C4-2B (cell line): ENCODE measurements at regions not wholly inside any gene's neighbourhood (a gene's known extent, or its start where the extent isn't known, plus 50 kb on each side); places are given as distances from the start of the nearest gene placed in this dataset.
"Not testable (repeated sequence)": the region's sequence is repeated elsewhere in the genome, so short reads cannot be mapped to it uniquely, and the experiment has no call there.

Experiments used
- H3K27ac ChIP-seq: fragments of 450-650 bp; 2 replicates; pipeline ENCODE4 v1.5.1; 2017
- ZFX ChIP-seq: fragments of 450-650 bp; IDR thresholded peaks from 2 replicates; pipeline ENCODE4 v1.6.1; 2017
- TF ChIP-seq, protein P1 (sequence below): fragments of 450-650 bp; conservative IDR thresholded peaks from 2 replicates; pipeline ENCODE4 v1.5.1; 2017; ENCODE audit warnings: mild to moderate bottlenecking

DNA sequence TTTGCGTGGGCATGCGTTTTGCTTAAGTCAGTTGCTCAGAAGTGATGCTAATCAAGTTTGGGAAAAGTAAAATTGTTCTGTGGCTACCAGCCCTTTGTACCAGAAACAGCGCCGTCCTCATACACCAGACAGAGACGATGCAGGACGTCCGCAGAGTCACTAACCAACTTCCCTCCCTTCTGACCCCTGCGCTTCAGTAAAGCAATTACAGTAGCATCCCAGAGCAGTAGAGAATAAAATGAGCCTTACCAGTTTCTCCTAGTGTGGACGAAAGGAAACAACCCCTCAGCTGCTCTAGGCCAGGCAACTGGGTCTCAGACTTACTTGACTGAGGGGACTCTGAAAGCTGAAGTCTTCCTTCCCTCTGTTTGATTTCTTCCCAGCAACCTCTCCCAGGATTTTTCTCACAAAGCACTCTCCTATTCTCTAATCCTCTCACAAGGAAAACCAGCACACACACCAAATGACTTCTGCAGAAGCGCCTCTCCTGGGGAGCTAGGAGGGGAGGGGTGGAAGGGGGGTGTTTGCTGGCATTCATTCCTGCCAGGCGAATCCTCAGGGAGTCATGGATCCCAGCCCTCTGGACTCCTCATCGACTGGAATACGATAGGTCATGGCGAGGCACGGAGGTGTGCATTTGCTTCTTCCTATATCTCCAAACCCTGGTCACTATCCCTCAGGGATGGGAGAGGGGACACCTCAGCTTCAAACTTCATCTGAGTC is 56.0 kb upstream of the MID1 start:
- H3K27ac ChIP-seq = no peak overlapping the region
- TF ChIP-seq ZFX = no peak
- TF ChIP-seq, protein P1, sequence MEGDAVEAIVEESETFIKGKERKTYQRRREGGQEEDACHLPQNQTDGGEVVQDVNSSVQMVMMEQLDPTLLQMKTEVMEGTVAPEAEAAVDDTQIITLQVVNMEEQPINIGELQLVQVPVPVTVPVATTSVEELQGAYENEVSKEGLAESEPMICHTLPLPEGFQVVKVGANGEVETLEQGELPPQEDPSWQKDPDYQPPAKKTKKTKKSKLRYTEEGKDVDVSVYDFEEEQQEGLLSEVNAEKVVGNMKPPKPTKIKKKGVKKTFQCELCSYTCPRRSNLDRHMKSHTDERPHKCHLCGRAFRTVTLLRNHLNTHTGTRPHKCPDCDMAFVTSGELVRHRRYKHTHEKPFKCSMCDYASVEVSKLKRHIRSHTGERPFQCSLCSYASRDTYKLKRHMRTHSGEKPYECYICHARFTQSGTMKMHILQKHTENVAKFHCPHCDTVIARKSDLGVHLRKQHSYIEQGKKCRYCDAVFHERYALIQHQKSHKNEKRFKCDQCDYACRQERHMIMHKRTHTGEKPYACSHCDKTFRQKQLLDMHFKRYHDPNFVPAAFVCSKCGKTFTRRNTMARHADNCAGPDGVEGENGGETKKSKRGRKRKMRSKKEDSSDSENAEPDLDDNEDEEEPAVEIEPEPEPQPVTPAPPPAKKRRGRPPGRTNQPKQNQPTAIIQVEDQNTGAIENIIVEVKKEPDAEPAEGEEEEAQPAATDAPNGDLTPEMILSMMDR = no peak

DNA sequence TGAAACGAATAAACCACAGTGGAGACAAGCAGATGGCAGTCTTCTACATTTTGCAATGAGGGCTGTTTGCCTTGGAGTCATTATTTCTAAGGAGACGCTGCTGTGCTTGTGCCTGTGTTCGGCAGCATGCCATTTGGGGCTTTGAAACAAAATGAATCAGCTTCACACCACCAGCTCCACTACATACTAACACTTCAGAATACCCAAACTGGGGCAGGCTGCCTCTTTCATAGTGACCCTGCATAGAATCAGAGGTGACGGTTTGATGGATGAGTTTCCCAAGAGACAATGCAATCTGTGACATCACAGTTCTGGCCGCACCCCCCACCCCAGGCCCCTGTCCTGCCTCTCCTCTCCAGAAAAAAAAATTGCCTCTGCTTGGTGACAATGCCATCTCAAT is 57.1 kb upstream of the MID1 start:
- TF ChIP-seq, protein P1 = no peak
- TF ChIP-seq ZFX = no peak
- H3K27ac ChIP-seq = no peak overlapping the region

DNA sequence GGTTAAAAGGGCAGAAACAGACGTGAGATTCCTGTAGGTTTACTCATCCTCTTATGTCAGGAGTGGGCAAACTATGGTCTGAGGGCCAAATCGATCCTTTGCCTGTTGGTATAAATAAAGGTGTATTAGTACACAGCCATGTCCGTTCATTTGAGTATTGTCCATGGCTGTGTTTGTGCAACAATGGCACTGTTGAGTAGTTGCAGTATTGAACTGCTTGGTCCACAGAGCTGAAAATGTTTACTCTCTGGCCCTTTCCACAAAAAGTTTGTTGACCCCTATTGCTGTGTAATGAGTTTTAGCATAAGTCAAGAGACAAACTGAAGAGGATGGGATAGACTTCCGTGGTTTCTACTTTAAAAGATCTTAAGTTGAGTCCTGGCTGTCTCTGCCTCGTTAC is 59.0 kb upstream of the MID1 start:
- TF ChIP-seq, protein P1 = no peak
- no peak for TF ChIP-seq ZFX
- H3K27ac ChIP-seq = no peak overlapping the region

DNA sequence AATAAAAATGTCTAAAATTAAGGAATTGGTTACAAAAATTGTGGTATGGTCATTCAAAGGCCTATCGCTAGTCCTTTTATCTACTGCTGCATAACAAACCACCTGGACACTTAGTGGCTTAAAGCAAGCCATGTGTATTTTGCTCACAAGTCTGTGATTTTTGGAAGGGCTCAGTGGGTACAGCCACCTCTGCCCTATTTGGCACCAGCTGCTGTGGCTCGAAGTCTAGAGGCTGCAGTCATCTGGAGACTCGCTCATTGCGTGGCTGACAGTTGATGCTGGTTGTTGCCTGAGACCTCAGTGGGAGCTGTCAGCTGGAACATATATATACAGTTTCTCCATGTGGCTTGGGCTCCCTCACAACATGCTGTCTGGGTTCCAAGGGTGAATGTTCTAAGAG is 60.8 kb upstream of the MID1 start:
- no peak overlapping the region for H3K27ac ChIP-seq
- TF ChIP-seq, protein P1 = no peak
- no peak for TF ChIP-seq ZFX

DNA sequence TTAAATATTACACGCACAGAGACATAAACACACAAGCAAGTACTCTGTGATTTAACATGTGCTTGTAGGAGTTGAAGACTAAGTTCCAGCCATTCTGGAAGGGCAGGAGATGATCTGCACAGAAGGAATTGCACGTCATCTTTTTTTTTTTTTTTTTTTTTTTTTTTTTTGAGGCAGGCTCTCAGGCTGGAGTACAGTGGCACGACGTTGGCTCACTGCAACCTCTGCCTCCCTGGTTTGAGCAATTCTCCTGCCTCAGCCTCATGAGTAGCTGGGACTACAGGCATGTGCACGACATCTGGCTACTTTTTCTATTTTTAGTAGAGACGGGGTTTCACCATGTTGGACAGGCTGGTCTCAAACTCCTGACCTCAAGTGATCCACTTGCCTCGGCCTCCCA is 63.2 kb upstream of the MID1 start:
- H3K27ac ChIP-seq = not testable (repeated sequence)

DNA sequence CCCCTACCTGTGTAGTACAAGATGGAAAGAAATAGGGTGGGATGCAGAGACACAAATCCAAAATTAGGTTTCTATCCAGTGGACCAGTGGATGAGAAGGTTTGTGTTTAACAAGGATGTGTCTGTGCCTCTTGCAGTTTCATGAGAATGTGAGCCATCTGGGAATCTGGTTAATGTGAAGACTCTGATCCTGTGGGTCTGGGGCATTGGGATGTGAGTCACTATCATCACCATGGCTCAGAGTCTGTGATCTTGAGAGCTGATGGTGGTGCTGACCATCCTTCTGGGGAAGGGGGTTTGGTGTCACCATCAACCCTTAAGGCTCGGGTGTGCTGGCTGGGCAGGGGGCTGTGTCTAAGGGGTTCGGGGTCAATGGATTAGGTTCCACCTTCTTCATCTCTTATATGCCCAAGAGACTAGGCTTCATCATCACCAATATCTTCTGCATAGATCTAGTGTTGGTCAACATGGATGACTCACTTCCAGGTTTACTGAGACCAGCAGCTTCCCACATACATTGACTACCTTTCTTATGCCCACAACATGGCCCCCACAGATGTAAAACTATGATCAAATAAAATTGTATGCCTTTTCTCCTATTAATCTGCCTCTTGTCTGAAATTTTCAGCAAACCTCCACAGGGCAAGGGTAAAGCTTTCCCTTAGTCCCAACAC is 65.7 kb upstream of the MID1 start:
- TF ChIP-seq, protein P1 = no peak
- TF ChIP-seq ZFX = no peak
- H3K27ac ChIP-seq = no peak overlapping the region

DNA sequence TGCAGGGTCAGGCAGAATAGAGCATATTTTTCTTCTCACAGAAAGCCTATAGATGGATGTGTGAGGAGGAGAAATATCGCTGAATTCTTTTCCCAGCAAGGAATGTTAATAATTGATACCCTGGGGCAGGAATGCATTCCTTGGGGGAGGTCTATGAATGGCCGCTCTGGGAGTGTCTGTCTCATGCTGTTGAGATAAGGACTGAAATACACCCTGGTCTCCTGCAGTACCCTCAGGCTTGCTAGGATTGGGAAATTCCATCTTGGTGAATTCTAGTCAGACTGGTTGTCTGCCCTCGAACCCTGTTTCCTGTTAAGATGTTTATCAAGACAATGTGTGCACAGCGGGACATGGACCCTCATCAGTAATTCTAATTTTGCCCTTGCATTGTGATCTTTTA is 71.4 kb upstream of the MID1 start:
- H3K27ac ChIP-seq = not testable (repeated sequence)

DNA sequence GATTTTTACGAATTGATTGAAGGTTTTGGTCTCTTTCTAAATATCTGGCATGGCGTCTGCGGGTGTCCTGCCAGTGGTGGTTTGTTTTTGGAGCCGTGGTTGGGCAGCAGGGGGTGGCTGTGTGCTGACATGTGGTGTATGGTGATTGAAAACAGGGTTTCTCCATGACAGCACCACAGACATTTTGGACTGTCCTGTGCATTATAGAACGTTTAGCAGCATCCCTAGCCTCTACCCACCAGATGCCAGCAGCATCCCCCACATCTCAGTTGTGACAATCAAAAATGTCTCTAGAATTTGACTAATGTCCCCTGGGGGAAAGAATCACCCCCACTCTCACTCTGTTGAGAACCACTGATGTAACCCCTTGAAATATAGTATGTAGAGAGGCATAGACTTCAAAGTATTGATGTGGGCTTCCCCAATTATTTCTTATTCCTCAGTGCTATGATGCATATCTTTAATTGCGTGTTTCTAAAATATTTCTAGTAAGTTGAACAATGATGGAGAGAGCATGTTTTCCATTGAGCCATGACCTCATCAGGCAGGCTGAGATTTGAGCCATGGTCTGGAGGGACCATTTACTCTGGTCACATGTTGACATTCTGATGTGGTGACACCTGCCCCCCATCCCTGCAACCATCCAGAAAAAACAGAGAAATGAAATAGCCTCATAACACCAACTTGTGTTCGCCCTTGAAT is 77.4 kb upstream of the MID1 start:
- H3K27ac ChIP-seq = no peak overlapping the region

More for the DNA sequence above, 77.4 kb upstream of the MID1 start:
- TF ChIP-seq ZFX = no peak
- TF ChIP-seq, protein P1 = no peak
